ENCODE measurements at regions not wholly inside any gene's neighbourhood (a gene's known extent, or its start where the extent isn't known, plus 50 kb on each side); places are given as distances from the start of the nearest gene placed in this dataset.

GRCh38 chr14:95380350-95381042, 60.8 kb upstream of the CLMN start:
- DNase-seq = no peak

DNA sequence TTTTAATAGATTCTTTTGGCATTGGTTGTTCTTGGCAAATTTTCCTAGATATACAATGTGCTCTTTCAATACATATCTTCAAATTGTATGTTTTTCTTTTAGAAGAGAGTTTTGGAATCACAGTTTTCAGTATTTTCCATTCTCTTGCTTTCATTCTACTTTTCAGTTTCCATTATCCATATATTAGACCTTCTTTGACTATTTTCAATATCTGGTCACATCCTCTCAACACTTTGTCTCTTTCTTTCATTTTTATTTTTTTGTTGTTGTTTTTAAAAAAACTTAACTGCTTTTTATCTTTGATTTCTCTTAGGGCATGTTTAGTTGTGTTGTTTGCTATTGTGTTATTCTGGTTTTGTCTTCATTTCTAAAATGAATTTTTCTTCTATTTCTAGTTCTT, 59.9 kb upstream of the CLMN start:
- DNase-seq = no peak

- no peak for DNase-seq
Measured at GRCh38 chr14:95375539-95376109, 55.9 kb upstream of the CLMN start.

DNA sequence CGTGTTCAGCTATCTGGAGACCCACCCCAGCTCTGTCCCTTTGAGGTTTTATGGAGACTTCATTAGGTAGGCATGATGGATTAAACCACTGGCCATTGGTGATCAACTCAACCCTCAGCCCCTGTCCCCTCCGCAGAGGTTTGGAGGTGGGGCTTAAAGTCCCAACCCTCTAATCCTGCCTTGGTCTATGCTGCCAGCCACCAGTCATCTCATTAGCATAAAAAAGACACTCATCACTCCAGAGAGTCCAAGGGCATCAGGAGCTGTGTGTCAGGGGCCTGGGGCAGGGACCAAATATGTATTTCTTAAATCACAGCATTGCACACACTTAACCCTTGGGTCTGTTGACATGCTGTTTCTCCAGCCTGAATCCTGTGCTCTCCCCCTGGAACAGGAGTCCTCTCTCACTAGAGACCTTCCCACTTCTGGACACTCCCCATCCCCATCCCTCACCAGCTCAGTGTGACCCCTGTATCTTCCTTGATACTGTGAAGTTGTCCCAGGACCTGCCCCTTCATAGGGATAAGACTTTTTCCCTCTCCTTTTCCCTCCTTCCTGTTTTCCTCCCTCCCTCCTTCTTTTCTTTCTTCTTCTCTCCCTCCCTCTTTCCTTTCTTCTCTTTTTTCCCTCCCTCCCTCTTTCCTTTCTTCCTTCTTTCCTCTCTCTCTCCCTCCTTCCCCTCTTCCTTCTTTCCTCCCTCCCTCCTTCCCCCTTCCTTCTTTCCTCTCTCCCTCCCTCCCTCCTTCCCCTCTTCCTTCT, 54.7 kb upstream of the CLMN start:
- no peak for DNase-seq

GRCh38 chr14:95370076-95370475, 50.4 kb upstream of the CLMN start:
- DNase-seq = no peak

Measured in NCI-H1694 (cell line).